ENCODE measurements at regions not wholly inside any gene's neighbourhood (a gene's known extent, or its start where the extent isn't known, plus 50 kb on each side); places are given as distances from the start of the nearest gene placed in this dataset.
A peak's percentile ranks its signal among the peaks of the same experiment; 100 is the strongest.

DNA sequence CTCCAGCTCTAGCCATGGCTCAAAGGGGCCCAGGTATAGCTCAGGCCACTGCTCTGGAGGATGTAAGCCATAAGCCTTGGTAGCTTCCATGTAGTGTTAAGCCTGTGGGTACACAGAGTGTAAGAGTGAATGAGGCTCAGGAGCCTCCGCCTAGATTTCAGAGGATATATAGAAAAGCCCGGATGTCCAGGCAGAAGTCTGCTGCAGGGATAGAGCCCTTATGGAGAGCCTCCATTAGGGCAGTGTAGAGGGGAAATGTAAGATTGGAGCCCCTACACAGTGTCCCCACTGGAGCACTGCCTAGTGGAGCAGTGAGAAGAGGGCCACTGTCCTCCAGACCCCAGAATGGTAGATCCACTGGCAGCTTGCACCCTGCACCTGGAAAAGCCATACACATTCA lies 240.8 kb upstream of the KLF14 start:
- Mint-ChIP-seq H3K36me3 (peaks cover 18 to 27% of the 10 kb centered on the region in 2 donors), H3K27ac (no peak overlapping the region), H3K27me3 (ENCODE audit: low read depth in 3 of 3) (no peaks in the 10 kb centered on the region), H3K4me3 (no peak overlapping the region), H3K4me1 (peaks cover 7% of the 10 kb centered on the region), H3K9me3 (peaks cover 3 to 20% (median 13%) of the 10 kb centered on the region in 7 donors)
- H3K4me3 ChIP-seq (replicated peaks in 1 of 3; ENCODE audit: low read depth in 2 of 3, low read length in 3 of 3), result no peak overlapping the region
- H3K79me2 ChIP-seq (ENCODE audit: insufficient read depth, low read length), result no peaks in the 10 kb centered on the region
- H3K4me1 ChIP-seq (ENCODE audit: control insufficient read depth in 1 of 2, insufficient read depth in 2 of 2, low read length in 2 of 2), result no peaks in the 10 kb centered on the region
- intact Hi-C loops (cut with micrococcal nuclease), result no loop called here
- peaks cover 55% of the 10 kb centered on the region for H4K20me1 ChIP-seq (ENCODE audit: insufficient read depth, low read length)
- 90% methylated on average over 2 of the region's 2 CpGs for WGBS (ENCODE audit: insufficient coverage)
- H3K9me3 ChIP-seq (replicated peaks in 1 of 2; ENCODE audit: control insufficient read depth in 1 of 2, insufficient read depth in 1 of 2, low read length in 2 of 2), result peaks cover 9 to 14% of the 10 kb centered on the region in 2 donors
- no peak overlapping the region for H3K4me2 ChIP-seq (replicated peaks; ENCODE audit: extremely low read depth, low read length, poor library complexity, severe bottlenecking)
- no peak for DNase-seq
- H3K36me3 ChIP-seq (replicated peaks in 1 of 2; ENCODE audit: control insufficient read depth in 1 of 2, insufficient read depth in 2 of 2, low read length in 2 of 2), result peaks cover 0 to 14% of the 10 kb centered on the region in 2 donors
- no peak overlapping the region for H2AFZ ChIP-seq (ENCODE audit: insufficient read depth, low read depth, low read length, poor library complexity, severe bottlenecking)
- H3K27me3 ChIP-seq (ENCODE audit: control insufficient read depth in 2 of 2, insufficient read depth in 2 of 2, low read length in 2 of 2), result no peaks in the 10 kb centered on the region
- TF ChIP-seq, protein P1, sequence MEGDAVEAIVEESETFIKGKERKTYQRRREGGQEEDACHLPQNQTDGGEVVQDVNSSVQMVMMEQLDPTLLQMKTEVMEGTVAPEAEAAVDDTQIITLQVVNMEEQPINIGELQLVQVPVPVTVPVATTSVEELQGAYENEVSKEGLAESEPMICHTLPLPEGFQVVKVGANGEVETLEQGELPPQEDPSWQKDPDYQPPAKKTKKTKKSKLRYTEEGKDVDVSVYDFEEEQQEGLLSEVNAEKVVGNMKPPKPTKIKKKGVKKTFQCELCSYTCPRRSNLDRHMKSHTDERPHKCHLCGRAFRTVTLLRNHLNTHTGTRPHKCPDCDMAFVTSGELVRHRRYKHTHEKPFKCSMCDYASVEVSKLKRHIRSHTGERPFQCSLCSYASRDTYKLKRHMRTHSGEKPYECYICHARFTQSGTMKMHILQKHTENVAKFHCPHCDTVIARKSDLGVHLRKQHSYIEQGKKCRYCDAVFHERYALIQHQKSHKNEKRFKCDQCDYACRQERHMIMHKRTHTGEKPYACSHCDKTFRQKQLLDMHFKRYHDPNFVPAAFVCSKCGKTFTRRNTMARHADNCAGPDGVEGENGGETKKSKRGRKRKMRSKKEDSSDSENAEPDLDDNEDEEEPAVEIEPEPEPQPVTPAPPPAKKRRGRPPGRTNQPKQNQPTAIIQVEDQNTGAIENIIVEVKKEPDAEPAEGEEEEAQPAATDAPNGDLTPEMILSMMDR (IDR thresholded peaks at IDR 0.05), result no peak
- H3K9ac ChIP-seq (ENCODE audit: insufficient read depth, low read length, poor library complexity, severe bottlenecking), result no peak overlapping the region
- H3K27ac ChIP-seq (ENCODE audit: low read depth in 1 of 2, low read length in 2 of 2), result no peak overlapping the region

DNA sequence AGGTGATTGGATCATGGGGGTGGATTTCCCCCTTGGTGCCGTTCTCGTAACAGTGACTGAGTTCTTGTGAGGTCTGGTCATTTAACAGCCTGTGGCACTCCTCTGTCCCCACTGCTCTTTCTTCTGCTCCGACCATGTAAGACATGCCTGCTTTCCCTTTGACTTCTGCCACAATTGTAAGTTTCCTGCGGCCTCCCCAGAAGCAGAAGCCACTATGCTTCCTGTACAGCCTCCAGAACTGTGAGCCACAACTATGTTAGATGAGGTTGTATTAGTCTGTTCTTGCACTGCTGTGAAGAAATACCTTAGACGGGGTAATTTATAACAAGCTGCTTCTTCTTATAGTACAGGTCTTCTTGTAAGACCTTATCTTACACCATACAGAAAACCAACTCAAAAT lies 241.7 kb upstream of the KLF14 start:
- Mint-ChIP-seq H3K9me3 (peaks cover 3 to 20% (median 13%) of the 10 kb centered on the region in 7 donors), H3K27me3 (ENCODE audit: low read depth in 3 of 3) (no peaks in the 10 kb centered on the region), H3K4me3 (no peak overlapping the region), H3K27ac (peak overlapping the region in 1 of 7 donors; percentile 32), H3K4me1 (peaks cover 7% of the 10 kb centered on the region), H3K36me3 (peaks cover 18 to 26% of the 10 kb centered on the region in 2 donors)
- Histone ChIP-seq H3K4me3 (replicated peaks in 1 of 3; ENCODE audit: low read depth in 2 of 3, low read length in 3 of 3) (no peak overlapping the region), H2AFZ (ENCODE audit: insufficient read depth, low read depth, low read length, poor library complexity, severe bottlenecking) (no peak overlapping the region), H3K4me1 (ENCODE audit: control insufficient read depth in 1 of 2, insufficient read depth in 2 of 2, low read length in 2 of 2) (no peaks in the 10 kb centered on the region), H3K27ac (ENCODE audit: low read depth in 1 of 2, low read length in 2 of 2) (no peak overlapping the region), H3K36me3 (replicated peaks in 1 of 2; ENCODE audit: control insufficient read depth in 1 of 2, insufficient read depth in 2 of 2, low read length in 2 of 2) (peaks cover 0 to 14% of the 10 kb centered on the region in 2 donors), H3K9ac (ENCODE audit: insufficient read depth, low read length, poor library complexity, severe bottlenecking) (no peak overlapping the region), H3K27me3 (ENCODE audit: control insufficient read depth in 2 of 2, insufficient read depth in 2 of 2, low read length in 2 of 2) (no peaks in the 10 kb centered on the region), H3K4me2 (replicated peaks; ENCODE audit: extremely low read depth, low read length, poor library complexity, severe bottlenecking) (no peak overlapping the region), H3K9me3 (replicated peaks in 1 of 2; ENCODE audit: control insufficient read depth in 1 of 2, insufficient read depth in 1 of 2, low read length in 2 of 2) (peaks cover 9 to 14% of the 10 kb centered on the region in 2 donors), H3K79me2 (ENCODE audit: insufficient read depth, low read length) (no peaks in the 10 kb centered on the region), H4K20me1 (ENCODE audit: insufficient read depth, low read length) (peaks cover 50% of the 10 kb centered on the region)
- WGBS (ENCODE audit: insufficient coverage), result 100% methylated on average over 4 of the region's 5 CpGs
- intact Hi-C loops (cut with micrococcal nuclease), result no loop called here
- TF ChIP-seq, protein P1 (IDR thresholded peaks at IDR 0.05), result no peak
- no peak for DNase-seq

Data from CD14-positive monocyte (primary cell).